Keratinocyte (primary cell): ENCODE measurements at regions not wholly inside any gene's neighbourhood (a gene's known extent, or its start where the extent isn't known, plus 50 kb on each side); places are given as distances from the start of the nearest gene placed in this dataset.
A peak's percentile ranks its signal among the peaks of the same experiment; 100 is the strongest.

Experiments used
- DNase-seq: peaks from one replicate; pipeline ENCODE4 v3.0.0-alpha.2; 2011; ENCODE audit warnings: low read depth, missing footprints, low spot score
- FAIRE-seq: peaks from 2 replicates; lab custom pipeline; 2011; peaks lifted over from hg19 to GRCh38; lab: Jason Lieb, UNC
- H2AFZ ChIP-seq: 2 replicates; pipeline ENCODE4 v1.6.0; 2012; ENCODE audit warnings: low read length, control low read depth, inconsistent platforms; ENCODE audit not compliant: control insufficient read depth
- H3K27ac ChIP-seq: 2 replicates; pipeline ENCODE4 v1.5.1; 2011; ENCODE audit warnings: low read length; ENCODE audit not compliant: control insufficient read depth, insufficient read depth
- H3K27me3 ChIP-seq: 3 replicates; pipeline ENCODE4 v1.6.0; 2011; ENCODE audit warnings: low read length; ENCODE audit not compliant: control insufficient read depth, insufficient read depth; ENCODE audit errors: extremely low read depth
- H3K36me3 ChIP-seq, 2 experiments: 2 replicates in 1 of 2; 3 replicates in 1 of 2; pipeline ENCODE4 v1.5.1; 2011; ENCODE audit warnings: low read length in 2 of 2, mild to moderate bottlenecking in 1 of 2; ENCODE audit not compliant: control insufficient read depth in 2 of 2, insufficient read depth in 2 of 2; ENCODE audit errors: extremely low read depth in 1 of 2
- H3K4me1 ChIP-seq: 3 replicates; pipeline ENCODE4 v1.5.1; 2011; ENCODE audit warnings: low read length; ENCODE audit not compliant: control insufficient read depth, insufficient read depth; ENCODE audit errors: extremely low read depth
- H3K4me2 ChIP-seq: 3 replicates; pipeline ENCODE4 v1.6.0; 2011; ENCODE audit warnings: low read depth, low read length; ENCODE audit not compliant: control insufficient read depth, insufficient read depth; ENCODE audit errors: extremely low read depth
- H3K4me3 ChIP-seq, 3 experiments: fragments of 200-600 bp in 1 of 3; sonication (generic) in 1 of 3; 2 replicates in 2 of 3; 3 replicates in 1 of 3; pipeline ENCODE4 v1.5.1; 2011 to 2016; ENCODE audit warnings: low read length in 3 of 3, mild to moderate bottlenecking in 3 of 3, control low read depth in 2 of 3, inconsistent platforms in 1 of 3, low read depth in 1 of 3, mixed read lengths in 1 of 3, mixed run types in 1 of 3, moderate library complexity in 1 of 3; ENCODE audit not compliant: control insufficient read depth in 2 of 3, insufficient read depth in 2 of 3; ENCODE audit errors: extremely low read depth in 1 of 3
- H3K79me2 ChIP-seq: 2 replicates; pipeline ENCODE4 v1.6.0; 2012; ENCODE audit warnings: low read length; ENCODE audit not compliant: control insufficient read depth, insufficient read depth
- H3K9ac ChIP-seq: 3 replicates; pipeline ENCODE4 v1.6.0; 2011; ENCODE audit warnings: low read length; ENCODE audit not compliant: control insufficient read depth, insufficient read depth; ENCODE audit errors: extremely low read depth
- H3K9me1 ChIP-seq: 3 replicates; pipeline ENCODE4 v1.6.0; 2011; ENCODE audit warnings: low read length; ENCODE audit not compliant: control insufficient read depth, insufficient read depth; ENCODE audit errors: extremely low read depth
- H3K9me3 ChIP-seq: 2 replicates; pipeline ENCODE4 v1.5.1; 2012; ENCODE audit warnings: low read depth, low read length; ENCODE audit not compliant: control insufficient read depth
- H4K20me1 ChIP-seq: 3 replicates; pipeline ENCODE4 v1.6.0; 2011; ENCODE audit warnings: low read length; ENCODE audit not compliant: control insufficient read depth, insufficient read depth; ENCODE audit errors: extremely low read depth
- CTCF ChIP-seq, 3 experiments: IDR thresholded peaks in 1 of 3; conservative IDR thresholded peaks in 1 of 3; optimal IDR thresholded peaks in 1 of 3; 2 replicates in 2 of 3; 3 replicates in 1 of 3; pipeline versions ENCODE3 to v1.5.1; 2011; ENCODE audit warnings: low read length in 3 of 3, mild to moderate bottlenecking in 3 of 3, moderate library complexity in 2 of 3, control low read depth in 1 of 3, inconsistent platforms in 1 of 3; ENCODE audit not compliant: insufficient read depth in 2 of 3; ENCODE audit errors: extremely low read depth in 1 of 3
- EZH2 ChIP-seq: IDR thresholded peaks from one replicate; pipeline ENCODE4 v1.6.1; 2012; ENCODE audit warnings: inconsistent platforms, mild to moderate bottlenecking, low read length, moderate library complexity
- dilution Hi-C: fragments of 300-500 bp; cut with MboI; formaldehyde crosslinking; loops from one replicate; pipeline ENCODE4 v1.7.0; 2020; ENCODE audit warnings: low sequenced_read_pairs; ENCODE audit not compliant: extremely low pct_ligation_motif_present

- no peaks in the 10 kb centered on the region for H3K9me3 ChIP-seq
- dilution Hi-C loops: no loop called here
- no peak overlapping the region for H3K9ac ChIP-seq
- H3K27ac ChIP-seq: no peak overlapping the region
- H3K27me3 ChIP-seq: no peaks in the 10 kb centered on the region
- H3K36me3 ChIP-seq: no peaks in the 10 kb centered on the region
- no peak for DNase-seq
- H3K9me1 ChIP-seq: no peaks in the 10 kb centered on the region
- no peaks in the 10 kb centered on the region for H3K79me2 ChIP-seq
- no peak overlapping the region for H2AFZ ChIP-seq
- H4K20me1 ChIP-seq: no peaks in the 10 kb centered on the region
- peaks cover 11% of the 10 kb centered on the region for H3K4me1 ChIP-seq
- H3K4me3 ChIP-seq: no peak overlapping the region
- FAIRE-seq: no peak
- H3K4me2 ChIP-seq: no peak overlapping the region
- TF ChIP-seq CTCF (optimal IDR thresholded peaks at IDR 0.05 in 1 of 3, IDR thresholded peaks at IDR 0.05 in 1 of 3, conservative IDR thresholded peaks at IDR 0.05 in 1 of 3; ENCODE audit: extremely low read depth in 1 of 3, insufficient read depth in 2 of 3, low read length in 3 of 3): no peak
- TF ChIP-seq EZH2: no peak
Observed at GRCh38 chr6:139972116-139972515, 597.7 kb upstream of the CITED2 start.

- dilution Hi-C loops: no loop called here
- no peak for FAIRE-seq
- H3K36me3 ChIP-seq: no peaks in the 10 kb centered on the region
- H3K27ac ChIP-seq: no peak overlapping the region
- no peak overlapping the region for H3K9ac ChIP-seq
- no peaks in the 10 kb centered on the region for H4K20me1 ChIP-seq
- H3K4me2 ChIP-seq: peak overlapping the region; percentile 14
- no peak overlapping the region for H3K4me3 ChIP-seq
- TF ChIP-seq EZH2: no peak
- TF ChIP-seq CTCF (optimal IDR thresholded peaks at IDR 0.05 in 1 of 3, IDR thresholded peaks at IDR 0.05 in 1 of 3, conservative IDR thresholded peaks at IDR 0.05 in 1 of 3; ENCODE audit: extremely low read depth in 1 of 3, insufficient read depth in 2 of 3, low read length in 3 of 3): no peak
- H2AFZ ChIP-seq: peak overlapping the region; percentile 45
- H3K79me2 ChIP-seq: no peaks in the 10 kb centered on the region
- H3K4me1 ChIP-seq: peaks cover 11% of the 10 kb centered on the region
- no peaks in the 10 kb centered on the region for H3K9me3 ChIP-seq
- DNase-seq: no peak
- H3K9me1 ChIP-seq: no peaks in the 10 kb centered on the region
- no peaks in the 10 kb centered on the region for H3K27me3 ChIP-seq
Observed at GRCh38 chr6:139970591-139970991, 596.1 kb upstream of the CITED2 start.
